Nephron (organoid): ENCODE measurements at regions not wholly inside any gene's neighbourhood (a gene's known extent, or its start where the extent isn't known, plus 50 kb on each side); places are given as distances from the start of the nearest gene placed in this dataset.
"Not testable (repeated sequence)": the region's sequence is repeated elsewhere in the genome, so short reads cannot be mapped to it uniquely, and the experiment has no call there.

ENCODE experiments used
- H3K27ac Mint-ChIP-seq, 3 experiments: 2 replicates each; pipeline ENCODE4 v1.8.0; 2020; ENCODE audit warnings: mixed read lengths in 3 of 3, mild to moderate bottlenecking in 2 of 3, moderate library complexity in 1 of 3
- H3K27me3 Mint-ChIP-seq: 2 replicates; pipeline ENCODE4 v1.8.0; 2021; ENCODE audit warnings: low read depth, mild to moderate bottlenecking, moderate library complexity, mixed read lengths
- H3K36me3 Mint-ChIP-seq: 2 replicates; pipeline ENCODE4 v1.8.0; 2020; ENCODE audit warnings: low read depth, mixed read lengths
- H3K4me1 Mint-ChIP-seq: 2 replicates; pipeline ENCODE4 v1.8.0; 2020; ENCODE audit warnings: mixed read lengths
- H3K4me3 Mint-ChIP-seq, 3 experiments: 2 replicates each; pipeline ENCODE4 v1.8.0; 2020; ENCODE audit warnings: mild to moderate bottlenecking in 3 of 3, mixed read lengths in 3 of 3, moderate library complexity in 2 of 3
- H3K9me3 Mint-ChIP-seq: 2 replicates; pipeline ENCODE4 v1.8.0; 2020; ENCODE audit warnings: mixed read lengths
- TF ChIP-seq, protein P1 (sequence below), 3 experiments: fragments of 200-600 bp; sonication (generic); IDR thresholded peaks; one replicate each; pipeline ENCODE4 v1.5.0; 2021; ENCODE audit warnings: antibody characterized with exemption in 3 of 3; ENCODE audit not compliant: unreplicated experiment in 3 of 3

DNA sequence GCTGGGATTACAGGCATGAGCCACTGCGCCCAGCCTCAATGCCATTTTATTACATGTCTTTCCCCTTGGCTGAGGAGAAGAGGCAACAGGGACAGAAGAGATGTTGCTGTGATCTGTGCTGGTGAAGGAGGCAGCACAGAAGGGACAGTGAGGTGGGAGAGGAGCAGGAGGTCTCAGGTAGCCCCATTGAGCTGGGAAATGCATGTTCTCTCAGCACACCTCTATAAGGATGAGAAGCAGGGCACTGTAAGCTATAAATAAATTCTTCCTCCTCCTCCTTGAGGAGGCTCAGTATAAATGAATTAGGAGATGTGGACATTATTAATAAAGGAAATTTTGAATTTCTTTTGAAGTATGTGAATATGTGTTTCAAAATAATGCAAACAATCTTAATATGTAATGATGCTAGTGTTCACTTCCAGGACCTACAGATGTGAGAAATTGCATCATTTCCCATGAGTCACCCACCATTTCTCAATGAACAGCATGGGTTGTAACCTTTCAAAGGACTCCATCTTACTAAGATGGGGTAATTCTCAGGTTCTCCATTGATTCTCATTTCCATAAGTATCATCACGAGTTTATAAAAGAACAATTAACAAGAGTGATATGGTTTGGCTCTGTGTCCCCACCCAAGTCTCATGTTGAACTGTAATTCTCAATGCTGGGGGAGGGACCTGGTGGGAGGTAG, 88.9 kb upstream of the ODAD2 start:
- Mint-ChIP-seq H3K27ac (no peak overlapping the region), H3K4me3 (no peak overlapping the region), H3K9me3 (peaks cover 8% of the 10 kb centered on the region), H3K4me1 (no peaks in the 10 kb centered on the region), H3K27me3 (no peaks in the 10 kb centered on the region), H3K36me3 (peaks cover 16% of the 10 kb centered on the region)
- TF ChIP-seq, protein P1, sequence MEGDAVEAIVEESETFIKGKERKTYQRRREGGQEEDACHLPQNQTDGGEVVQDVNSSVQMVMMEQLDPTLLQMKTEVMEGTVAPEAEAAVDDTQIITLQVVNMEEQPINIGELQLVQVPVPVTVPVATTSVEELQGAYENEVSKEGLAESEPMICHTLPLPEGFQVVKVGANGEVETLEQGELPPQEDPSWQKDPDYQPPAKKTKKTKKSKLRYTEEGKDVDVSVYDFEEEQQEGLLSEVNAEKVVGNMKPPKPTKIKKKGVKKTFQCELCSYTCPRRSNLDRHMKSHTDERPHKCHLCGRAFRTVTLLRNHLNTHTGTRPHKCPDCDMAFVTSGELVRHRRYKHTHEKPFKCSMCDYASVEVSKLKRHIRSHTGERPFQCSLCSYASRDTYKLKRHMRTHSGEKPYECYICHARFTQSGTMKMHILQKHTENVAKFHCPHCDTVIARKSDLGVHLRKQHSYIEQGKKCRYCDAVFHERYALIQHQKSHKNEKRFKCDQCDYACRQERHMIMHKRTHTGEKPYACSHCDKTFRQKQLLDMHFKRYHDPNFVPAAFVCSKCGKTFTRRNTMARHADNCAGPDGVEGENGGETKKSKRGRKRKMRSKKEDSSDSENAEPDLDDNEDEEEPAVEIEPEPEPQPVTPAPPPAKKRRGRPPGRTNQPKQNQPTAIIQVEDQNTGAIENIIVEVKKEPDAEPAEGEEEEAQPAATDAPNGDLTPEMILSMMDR (IDR thresholded peaks at IDR 0.05; ENCODE audit: unreplicated experiment in 3 of 3) = no peak

DNA sequence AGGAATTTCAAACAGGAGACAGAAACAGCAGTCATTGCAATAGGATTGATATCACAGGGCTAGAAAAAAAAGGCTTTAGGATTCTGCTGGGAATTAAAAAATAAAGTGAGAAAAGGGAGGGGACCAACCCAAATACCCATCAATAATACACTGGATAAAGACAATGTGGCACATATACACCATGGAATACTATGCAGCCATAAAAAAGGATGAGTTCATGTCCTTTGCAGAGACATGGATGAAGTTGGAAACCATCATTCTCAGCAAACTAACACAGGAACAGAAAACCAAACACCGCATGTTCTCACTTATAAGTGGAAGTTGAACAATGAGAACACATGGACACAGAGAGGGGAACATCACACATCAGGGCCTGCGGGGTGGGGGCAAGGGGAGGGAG, 86.9 kb upstream of the ODAD2 start:
- H3K4me1 Mint-ChIP-seq, H3K27me3 Mint-ChIP-seq, H3K9me3 Mint-ChIP-seq, H3K4me3 Mint-ChIP-seq, H3K27ac Mint-ChIP-seq: not testable (repeated sequence)
- H3K36me3 Mint-ChIP-seq = peaks cover 16% of the 10 kb centered on the region

DNA sequence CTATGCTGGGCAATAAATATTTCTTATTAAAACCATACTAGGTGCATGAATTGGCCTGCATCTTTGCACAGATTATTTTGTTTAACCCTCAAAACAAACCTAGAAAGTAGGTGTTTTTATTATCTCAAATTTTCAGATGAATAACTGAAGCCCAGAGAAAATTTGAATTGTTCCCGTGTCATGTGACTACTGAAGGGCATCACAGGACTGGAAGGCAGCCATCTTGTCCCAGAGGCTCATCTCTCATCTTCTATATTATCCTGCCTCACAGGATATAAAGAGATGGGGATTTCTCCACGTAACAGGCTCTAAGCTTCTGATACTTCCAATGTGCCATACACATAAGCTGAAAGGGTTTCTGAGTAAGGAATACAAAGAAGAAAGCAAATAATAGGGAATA, 84.0 kb upstream of the ODAD2 start:
- peaks cover 3% of the 10 kb centered on the region for H3K27me3 Mint-ChIP-seq
- no peak overlapping the region for H3K4me3 Mint-ChIP-seq
- no peaks in the 10 kb centered on the region for H3K4me1 Mint-ChIP-seq
- H3K9me3 Mint-ChIP-seq = peaks cover 8% of the 10 kb centered on the region
- H3K36me3 Mint-ChIP-seq = peaks cover 10% of the 10 kb centered on the region
- TF ChIP-seq, protein P1 (IDR thresholded peaks at IDR 0.05; ENCODE audit: unreplicated experiment in 3 of 3) = no peak
- H3K27ac Mint-ChIP-seq = no peak overlapping the region

DNA sequence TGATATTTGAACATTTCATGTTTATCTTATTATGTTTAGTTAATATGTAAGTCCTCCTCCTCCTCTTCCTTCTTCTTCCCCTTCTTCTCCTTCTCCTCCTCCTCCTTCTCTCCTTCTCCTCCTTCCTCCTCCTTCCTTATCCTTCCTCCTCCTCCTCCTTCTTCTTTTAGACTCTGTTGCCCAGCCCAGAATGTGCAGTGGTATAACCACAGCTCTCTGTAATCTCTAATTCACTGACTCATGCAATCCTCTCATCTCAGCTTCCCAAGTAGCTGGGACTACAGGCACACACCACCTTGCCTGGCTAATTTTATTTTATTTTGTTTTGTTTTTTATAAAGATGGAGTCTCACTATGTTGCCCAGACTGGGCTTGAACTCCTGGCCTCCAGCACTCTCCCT, 83.4 kb upstream of the ODAD2 start:
- H3K4me3 Mint-ChIP-seq = no peak overlapping the region
- peaks cover 10% of the 10 kb centered on the region for H3K36me3 Mint-ChIP-seq
- TF ChIP-seq, protein P1 (IDR thresholded peaks at IDR 0.05; ENCODE audit: unreplicated experiment in 3 of 3) = no peak
- H3K27me3 Mint-ChIP-seq = peaks cover 3% of the 10 kb centered on the region
- peaks cover 8% of the 10 kb centered on the region for H3K9me3 Mint-ChIP-seq
- H3K4me1 Mint-ChIP-seq = no peaks in the 10 kb centered on the region
- no peak overlapping the region for H3K27ac Mint-ChIP-seq

DNA sequence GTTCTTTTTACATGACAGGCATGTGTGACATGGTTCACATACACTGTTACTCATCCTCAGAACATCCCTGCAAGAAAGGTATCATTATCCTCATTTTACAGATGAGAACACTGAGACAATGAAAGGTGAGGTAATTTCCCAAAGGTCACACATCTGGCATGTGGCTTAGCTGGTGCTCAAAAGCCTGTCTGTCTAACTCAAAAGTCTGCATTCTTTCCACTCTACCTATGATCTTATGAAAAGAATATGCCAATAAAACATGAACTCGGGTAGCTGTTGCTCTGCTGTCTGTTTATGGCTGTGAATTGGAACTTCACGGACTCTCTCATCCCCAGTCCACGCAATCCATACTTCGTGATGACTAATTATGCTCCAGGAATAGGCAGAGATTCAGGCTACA, 79.0 kb upstream of the ODAD2 start:
- H3K27me3 Mint-ChIP-seq = peaks cover 3% of the 10 kb centered on the region
- H3K9me3 Mint-ChIP-seq = peaks cover 3% of the 10 kb centered on the region
- no peak overlapping the region for H3K4me3 Mint-ChIP-seq
- H3K36me3 Mint-ChIP-seq = peaks cover 5% of the 10 kb centered on the region
- no peaks in the 10 kb centered on the region for H3K4me1 Mint-ChIP-seq
- no peak overlapping the region for H3K27ac Mint-ChIP-seq
- TF ChIP-seq, protein P1 (IDR thresholded peaks at IDR 0.05; ENCODE audit: unreplicated experiment in 3 of 3) = no peak

DNA sequence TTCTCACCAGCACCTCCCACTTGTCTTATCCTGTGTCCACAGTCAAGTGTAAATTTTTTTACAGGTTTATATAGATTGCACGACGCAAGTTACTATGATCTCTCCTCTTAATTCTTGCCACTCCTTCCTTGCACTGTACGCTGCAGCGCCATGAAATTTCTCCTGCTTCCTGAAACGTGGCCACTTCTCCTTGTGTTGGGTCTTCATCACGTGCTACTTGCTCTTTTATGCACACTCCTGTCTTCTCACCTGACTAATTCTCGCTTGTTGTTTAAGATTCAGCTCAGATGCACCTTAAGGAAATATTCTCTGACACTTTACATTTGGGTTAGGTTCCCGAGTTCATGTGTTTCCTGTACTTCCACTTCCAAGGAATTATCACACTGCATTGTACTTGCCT, 76.5 kb upstream of the ODAD2 start:
- TF ChIP-seq, protein P1 (IDR thresholded peaks at IDR 0.05; ENCODE audit: unreplicated experiment in 3 of 3) = no peak
- no peak overlapping the region for H3K27ac Mint-ChIP-seq
- no peaks in the 10 kb centered on the region for H3K27me3 Mint-ChIP-seq
- H3K9me3 Mint-ChIP-seq = peaks cover 3% of the 10 kb centered on the region
- no peaks in the 10 kb centered on the region for H3K4me1 Mint-ChIP-seq
- H3K36me3 Mint-ChIP-seq = peaks cover 5% of the 10 kb centered on the region
- H3K4me3 Mint-ChIP-seq = no peak overlapping the region
